ENCODE measurements at regions not wholly inside any gene's neighbourhood (a gene's known extent, or its start where the extent isn't known, plus 50 kb on each side); places are given as distances from the start of the nearest gene placed in this dataset.
"Not testable (repeated sequence)": the region's sequence is repeated elsewhere in the genome, so short reads cannot be mapped to it uniquely, and the experiment has no call there.

DNA sequence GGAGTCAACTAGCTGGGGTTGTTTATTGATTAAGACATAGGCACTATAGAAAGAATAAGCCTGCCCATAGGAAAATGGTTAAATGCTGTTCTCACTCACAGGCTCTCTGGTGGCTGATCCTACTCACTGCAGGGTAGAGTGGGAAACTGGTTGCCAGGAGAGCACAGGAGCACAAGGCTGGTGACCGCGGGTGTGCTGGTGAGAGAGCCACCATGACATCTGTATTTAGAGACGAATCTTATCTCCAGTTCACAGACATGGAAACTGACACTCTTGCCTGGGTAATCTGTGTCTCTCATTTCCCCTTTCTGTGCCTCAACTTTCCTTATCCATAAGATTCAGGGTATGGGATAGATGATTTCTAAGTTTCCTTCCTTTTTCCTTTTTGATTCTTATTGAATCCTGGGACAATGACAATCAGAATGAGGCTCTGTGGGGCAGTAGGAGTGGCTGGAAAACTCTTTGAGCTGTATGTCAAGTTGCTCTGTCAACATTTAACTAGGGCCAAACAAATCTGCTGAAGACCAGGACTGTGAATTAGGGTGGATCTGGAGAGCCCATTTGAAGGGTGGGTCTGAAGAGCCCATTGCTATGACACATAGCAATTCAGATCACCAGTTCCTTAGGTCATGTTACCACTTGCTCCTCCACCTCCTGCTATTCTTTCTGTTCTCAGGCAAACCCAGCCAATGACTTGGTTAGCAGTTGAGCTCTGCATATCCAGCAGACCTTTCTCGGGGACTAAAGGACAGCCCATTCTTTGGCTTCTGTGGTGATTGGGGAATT is 286.1 kb upstream of the TBL1XR1 start:
- peak; percentile 30 for DNase-seq

DNA sequence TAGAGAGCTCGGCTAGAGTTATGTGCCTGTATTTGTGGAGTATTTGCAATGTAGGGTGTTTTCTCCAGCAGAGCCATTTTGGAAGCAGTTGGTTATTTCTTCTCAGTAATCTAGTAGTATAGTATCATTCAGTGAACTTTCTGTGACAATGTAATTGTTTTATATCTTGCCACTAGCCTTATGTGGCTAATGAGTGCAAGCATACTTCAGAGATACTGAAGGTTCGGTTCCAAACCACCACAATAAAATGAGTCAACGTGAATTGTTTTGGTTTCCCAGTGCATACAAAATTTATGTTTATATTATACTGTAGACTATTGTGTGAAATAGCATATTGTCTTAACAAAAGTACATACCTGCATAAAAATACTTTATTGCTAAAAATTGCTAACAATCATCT is 286.9 kb upstream of the TBL1XR1 start:
- DNase-seq, result no peak

DNA sequence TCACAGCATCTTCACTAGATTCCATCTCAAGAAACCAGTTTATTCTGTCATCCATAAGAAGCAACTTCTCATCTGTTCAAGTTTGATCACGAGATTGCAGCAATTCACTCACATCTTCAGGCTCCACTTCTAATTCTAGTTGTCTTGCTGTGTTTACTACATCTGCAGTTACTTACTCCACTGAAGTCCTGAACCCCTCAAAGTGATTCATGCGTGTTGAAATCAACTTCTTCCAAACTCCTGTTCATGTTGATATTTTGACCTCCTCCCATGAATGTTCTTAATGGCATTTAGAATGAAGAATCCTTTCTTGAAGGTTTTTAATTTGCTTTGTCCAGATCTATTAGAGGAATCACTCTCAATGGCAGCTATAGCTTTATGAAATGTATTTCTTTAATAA is 287.6 kb upstream of the TBL1XR1 start:
- DNase-seq, result no peak

DNA sequence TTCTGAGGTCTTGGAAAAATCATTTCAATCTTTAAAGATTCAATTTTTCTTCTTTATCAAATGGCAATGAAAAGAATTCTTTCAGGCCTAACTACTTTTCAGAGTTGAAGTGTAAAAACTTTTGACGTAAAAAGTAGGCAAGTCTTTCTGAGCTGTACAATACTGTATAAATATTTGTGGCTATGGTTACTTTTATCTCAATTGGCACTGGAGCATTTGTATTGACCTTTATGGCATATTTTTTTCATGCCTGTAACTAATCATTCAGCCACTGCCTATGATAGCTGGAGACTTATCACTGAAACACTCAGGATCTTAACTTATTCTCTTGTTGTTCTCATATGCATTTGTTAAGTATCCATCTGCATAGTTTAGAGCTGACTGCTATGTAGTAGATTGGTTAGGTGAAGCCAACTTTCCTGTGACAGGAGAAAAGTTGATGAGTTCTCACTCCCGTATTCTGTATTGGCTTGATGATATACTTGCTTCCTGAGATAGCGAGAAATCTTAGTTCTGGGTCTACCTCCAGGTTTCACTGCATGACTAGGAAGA is 290.4 kb upstream of the TBL1XR1 start:
- no peak for DNase-seq

DNA sequence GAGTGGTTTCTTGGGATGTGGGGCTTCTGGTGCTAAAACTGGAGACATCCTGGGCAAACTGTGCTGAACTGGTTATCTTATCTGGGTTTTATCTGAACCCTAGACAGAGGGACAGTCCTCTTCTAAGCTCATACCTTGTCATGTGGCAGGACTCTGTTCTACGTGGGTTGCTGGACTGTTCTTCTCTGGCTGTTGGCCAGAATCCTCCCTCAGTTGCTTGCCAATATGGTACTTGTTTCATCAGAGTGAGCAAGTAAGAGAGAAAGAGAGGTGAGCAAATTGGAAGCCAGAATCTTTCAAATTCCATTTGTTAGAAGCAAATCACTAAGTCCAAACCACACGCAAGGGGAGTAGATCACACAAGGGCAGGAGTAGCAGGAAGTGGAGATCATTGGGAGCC is 291.5 kb upstream of the TBL1XR1 start:
- DNase-seq, result no peak

DNA sequence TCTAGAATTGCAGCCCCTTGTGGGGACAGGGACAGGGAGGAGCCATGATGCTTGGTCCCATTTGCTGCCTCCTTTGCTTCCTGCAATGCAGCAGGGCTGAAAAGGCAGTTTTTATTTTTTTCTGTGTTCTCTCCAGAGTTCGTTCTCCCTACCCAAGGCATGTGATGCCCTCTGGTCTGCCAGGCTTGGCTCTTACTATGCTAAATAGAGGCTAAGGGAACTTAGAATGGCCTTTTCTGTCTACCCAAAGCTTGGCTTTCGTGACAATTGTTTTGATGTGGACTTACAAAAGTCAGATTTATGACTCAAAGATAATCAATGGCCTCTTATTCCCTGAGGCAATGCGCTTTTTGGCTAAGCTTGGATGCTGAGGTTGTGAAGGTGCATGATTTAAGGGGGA is 293.3 kb upstream of the TBL1XR1 start:
- no peak for DNase-seq

DNA sequence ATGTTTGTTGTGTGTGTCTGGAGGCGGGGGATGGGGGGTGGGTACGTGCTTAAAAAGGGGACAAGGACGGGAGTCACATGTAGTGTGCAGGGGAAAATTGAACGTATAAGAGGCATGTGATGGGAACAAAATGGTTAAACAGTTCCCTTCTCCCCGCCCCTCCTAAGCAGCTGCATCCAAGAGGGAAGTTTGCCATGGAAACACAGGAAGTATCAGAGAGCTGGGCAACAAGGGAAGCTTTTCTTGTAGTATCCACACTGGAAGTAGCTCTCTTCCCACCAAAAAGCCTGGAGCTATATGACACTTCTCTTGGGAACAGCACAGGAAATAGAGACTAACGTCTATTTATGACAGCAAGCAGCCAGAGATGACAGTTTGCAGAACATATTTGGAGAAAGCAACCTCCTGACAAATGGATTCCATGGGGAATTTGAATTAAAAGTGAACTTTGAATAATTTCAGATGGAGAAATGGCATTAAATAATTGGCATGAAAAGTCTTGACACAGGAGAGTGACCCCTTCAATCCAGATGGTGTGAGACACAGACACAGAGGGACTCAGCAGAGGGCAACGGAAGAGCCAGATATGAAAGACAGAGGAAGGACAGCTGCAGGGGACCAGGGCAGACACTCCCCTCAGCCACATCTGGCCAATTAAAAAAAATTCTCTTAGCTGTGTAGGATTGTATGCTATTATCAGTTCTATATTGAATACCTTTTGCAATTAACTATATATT is 294.2 kb upstream of the TBL1XR1 start:
- DNase-seq, result peak; percentile 5

DNA sequence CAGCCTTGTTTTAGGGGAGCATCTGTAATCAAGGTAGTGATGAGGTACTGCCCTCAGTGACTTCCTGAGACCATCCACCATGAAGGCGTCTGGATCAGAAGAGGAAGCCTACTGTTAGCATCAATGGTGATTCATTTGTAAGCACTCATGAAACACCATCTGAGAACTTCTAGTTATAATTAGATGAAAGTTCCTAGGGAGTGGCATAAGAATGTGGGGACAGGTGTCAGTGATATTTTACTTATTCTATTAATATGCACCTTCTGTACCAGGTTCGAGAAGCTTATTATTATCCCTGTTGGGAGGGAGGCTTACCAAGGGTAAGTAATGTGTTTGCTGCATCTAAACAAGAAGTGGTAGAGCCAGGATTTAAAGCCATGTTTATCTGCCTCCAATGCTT is 295.8 kb upstream of the TBL1XR1 start:
- DNase-seq, result no peak

DNA sequence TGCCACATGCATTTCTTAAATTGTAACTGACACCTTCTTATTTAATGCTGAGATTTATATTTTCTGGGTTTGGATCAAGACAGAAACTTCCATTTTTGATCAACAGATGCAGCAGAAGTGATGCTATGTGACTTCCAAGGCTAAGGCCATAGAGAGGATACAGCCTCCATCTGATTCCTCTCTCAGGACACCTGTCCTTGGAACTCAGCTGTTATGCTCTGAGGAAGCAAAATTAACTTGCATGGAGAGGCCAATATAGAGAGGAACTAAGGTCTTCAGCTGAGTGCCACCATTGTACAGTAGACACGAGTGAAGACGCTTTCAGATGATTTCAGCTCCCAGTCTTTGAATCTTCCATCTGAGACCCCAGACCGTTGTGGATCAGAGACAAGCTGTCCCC is 296.9 kb upstream of the TBL1XR1 start:
- DNase-seq, result no peak

DNA sequence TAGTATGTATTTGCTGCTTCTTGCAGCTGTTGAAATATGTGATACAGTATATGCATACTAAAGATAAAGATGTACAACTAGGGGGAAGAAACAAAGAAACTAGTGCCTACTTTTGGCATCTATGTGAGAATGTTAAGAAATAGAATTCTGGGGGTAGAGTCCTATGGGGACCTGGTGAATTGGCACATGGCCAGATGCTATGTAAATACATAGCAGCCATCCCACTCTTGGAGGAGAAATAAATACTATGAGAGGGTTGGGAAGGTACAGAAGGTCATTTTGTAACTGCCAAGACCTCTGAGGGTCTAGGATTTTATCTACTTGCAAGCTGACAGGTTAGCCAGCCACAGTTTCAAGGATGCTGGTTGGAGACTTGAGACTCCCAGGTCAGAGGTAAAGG is 298.3 kb upstream of the TBL1XR1 start:
- no peak for DNase-seq

DNA sequence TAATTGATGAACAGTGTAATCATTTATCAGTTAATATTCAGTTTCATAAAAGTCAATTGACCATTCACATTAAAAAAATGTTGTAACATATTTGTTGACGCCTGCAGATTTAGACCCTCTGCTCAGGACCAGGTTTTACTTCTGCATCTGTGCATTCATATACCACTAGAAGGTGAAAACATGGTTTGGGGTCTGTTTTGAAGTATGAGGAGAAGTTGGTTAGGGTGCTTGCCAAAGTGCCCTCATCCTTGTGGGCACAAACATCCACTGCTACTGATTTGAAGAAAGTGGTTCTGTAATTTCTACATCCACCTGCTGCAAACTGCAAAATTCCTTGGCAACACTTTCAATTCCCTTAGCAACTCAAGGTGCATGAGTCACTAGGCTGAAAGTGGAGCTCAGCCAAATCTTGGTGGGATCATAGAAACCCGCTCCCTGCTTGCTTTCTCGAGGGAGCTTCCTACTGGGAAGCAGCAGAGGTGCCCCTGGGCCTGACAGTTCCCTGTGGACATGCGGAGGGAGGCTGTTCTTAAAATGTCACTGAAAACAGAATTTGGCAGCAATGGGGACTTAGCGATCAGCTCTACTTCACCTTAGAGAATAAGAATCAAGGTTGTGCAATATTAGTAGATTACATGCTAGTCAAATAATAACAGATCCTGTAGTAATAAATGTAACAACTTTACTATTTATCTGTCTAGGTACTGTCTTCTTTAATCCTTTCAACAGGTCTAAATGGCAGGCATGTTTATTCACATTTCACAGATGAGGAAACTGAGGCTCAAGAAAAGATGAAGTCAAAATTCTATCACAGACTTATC is 301.0 kb upstream of the TBL1XR1 start:
- DNase-seq, result no peak

DNA sequence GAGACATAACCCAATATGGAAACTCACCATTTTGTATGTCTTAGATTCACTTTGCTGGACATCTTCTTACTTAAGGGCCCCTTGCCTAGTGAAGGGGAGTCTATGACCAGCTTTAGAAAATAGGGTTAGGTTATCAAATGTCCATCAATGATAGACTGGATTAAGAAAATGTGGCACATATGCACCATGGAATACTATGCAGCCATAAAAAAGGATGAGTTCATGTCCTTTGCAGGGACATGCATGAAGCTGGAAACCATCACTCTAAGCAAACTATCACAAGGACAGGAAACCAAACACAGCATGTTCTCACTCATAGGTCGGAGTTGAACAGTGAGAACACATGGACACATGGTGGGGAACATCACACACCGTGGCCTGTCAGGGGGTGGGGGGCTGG is 301.8 kb upstream of the TBL1XR1 start:
- not testable (repeated sequence) for DNase-seq

DNA sequence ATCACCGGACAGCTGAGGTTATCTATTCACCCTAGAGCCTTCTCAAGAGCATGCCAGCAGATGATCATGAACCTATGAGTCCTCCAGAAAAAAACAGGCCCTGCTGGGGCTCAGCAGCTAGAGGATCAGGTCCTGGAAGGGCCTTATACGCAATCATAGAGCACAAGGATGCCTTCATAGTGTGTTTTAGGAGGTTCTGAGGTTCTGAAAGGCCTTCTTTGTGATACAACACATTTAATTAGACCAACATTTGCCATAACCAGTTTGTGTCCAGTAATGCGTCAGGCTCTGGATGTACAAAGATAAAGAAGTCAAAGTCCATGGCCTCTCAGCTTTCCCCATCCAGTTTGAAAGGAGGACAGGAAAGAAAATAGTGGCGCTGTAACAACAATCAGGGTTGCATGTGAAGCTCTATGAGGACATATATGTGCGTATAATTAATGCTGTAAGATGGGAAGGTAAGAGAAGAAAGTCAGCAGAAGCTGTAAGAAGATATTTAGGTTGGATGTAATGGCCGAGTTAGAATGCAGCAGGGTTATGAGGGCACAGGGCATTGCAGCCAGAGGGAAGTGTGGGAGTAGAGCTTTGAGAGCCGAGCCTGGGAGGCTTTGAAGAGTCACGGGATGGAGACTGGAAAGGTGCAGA is 302.6 kb upstream of the TBL1XR1 start:
- DNase-seq, result no peak

DNA sequence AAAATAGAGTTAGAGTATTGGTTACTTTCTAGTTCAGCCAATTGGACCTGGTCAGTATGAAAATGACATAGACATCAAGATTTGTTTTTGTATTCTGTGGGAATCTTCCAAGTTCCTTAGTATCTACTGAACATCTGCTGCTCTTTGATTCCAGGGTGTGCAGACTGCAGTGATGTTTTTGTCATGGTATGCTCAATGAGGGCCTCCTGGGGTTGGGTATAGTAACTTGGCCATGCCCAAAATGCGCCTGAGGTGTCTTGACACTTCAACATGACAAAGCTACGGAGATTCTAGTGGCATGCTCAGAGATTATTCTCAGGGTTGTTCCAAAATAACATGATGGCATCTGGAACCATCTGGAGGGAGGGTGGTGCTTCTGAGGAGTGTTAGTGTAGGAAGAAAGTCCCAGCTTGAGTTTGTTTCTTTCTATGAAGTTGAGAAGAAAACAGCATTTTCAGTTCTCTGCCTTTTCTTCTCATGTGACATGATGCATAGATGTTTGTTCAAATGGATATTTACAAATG is 313.5 kb upstream of the TBL1XR1 start:
- DNase-seq, result no peak

DNA sequence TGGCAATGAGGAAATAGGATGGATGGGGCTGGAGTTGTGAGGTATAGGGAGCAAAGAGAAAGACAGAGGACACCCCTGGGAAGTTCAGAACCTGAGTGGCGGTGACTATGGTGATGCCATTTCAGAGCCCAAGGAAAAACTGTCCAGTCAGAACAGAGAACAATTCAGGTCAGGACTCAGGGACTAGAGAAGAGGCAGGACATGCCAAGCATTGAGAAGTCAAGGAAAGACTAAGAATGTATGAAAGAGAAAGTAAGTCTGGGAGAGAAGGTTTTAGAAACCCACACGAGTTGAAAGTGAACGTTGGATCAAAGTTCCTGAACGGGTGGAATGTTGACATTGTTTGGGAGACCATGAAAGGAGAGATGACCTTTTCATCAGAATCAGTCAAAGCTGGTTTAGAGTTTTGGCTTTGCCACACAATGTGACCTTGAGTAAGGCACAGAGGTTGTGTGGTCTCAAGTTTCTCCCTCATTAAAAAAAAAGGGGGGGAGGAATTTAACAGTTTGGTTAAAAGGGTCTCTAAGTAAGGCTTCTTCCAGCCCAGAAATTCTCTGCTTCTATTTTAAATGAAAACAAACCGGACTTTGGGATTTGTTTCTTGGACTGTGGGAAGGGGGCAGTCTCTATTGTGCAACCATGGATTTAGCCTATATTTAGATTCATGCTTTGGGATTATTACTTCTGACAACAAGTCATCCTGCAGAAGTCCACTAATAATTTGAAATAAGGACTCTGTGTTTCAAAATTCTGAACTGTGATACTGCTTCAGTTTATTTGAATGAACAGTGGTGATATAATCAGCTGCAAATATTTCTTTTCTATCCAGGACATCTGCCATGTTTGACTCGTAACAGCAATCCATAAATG is 315.9 kb upstream of the TBL1XR1 start:
- DNase-seq, result no peak

DNA sequence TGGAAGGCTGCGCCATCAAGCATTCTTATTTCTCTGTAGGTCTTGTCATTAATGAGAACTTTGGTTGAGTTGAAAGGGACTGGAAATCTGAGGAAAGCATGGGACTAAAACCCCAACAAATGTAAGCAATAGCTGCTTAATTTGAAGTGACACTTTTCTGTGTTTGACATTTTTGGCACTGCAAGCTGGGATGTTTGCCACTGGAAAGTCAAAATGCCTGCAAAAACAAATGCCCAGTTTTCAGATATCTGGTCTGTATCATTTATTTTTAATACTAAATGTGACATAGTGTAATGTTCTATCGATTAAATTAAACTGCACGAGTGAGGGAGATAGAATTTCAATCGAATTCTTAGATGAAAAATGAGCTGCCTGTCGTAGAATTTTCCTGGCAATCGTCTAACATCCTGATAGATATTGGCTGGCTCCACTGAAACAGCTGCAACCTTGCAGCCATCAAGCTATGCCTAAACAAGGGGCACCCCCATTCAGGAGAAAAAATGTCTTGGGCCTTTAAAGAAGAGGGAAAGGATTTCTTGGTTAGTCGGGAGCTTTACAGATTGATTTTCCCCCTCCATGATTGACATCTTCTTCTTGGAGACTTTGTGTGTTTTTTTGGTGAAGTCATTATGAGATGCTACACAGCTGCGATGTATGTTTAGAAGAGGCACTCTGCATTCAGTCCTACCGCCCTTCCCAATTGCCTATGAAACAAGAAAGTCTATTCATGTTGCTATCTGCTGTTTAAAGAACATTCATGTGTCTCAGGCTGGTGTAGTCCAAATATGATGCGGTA is 316.7 kb upstream of the TBL1XR1 start:
- no peak for DNase-seq

DNA sequence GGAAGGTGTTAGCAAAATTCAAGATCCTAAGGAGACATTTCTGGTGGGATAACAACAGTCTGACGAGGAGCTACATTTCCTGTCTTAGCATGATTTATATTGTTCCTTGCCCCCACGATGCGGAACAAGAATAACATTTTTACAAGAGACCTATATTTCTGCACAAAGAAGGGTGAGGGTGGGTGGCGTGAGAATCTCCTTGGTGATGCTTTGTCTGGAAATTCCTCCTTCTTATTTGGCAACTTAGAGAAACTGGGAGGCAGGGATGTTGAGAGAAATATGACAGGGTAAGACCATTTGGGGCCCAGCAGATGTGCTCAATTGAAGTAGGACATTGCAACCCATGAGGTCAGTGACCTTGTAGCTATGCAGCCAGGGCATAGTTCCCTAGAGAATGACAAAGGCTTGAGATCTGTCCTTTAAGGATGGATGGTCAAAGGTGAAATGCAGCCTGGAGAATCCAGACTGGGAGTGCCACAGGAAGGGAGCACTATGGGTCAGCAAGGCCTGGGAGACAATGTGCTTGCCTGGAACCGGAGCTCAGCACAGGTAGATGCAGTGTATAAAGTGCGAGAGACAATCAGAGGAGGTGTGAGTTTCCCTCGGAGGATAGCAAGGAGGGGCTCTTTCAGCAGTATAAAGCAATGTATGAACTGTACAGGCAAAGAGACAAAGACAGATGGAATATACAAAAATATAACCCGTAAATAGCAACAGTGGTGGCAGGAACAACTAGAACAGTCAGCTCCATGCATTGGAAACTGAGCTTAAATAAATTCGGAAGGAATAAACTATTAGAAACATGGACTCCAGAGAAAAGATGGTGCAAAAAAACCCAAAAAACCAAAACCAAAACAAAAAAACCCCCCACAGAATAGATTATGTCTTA is 317.6 kb upstream of the TBL1XR1 start:
- no peak for DNase-seq

DNA sequence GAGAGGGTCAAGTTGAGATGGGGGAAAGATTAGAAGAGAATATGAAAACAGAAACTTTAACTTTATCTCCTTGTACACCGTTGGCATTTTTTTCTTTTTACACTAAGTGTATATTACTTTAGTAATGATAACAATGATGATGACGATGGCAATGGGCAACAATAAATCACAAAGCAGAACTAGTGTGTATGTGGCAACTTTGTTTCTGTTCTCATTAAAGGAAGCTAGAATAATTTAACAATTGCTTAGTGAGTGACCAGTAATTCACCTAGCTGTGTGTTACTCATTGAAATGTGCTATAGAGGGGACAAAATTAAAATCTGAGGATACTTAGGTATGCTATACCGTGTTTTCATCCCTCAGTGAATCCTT is 318.5 kb upstream of the TBL1XR1 start:
- DNase-seq, result no peak

DNA sequence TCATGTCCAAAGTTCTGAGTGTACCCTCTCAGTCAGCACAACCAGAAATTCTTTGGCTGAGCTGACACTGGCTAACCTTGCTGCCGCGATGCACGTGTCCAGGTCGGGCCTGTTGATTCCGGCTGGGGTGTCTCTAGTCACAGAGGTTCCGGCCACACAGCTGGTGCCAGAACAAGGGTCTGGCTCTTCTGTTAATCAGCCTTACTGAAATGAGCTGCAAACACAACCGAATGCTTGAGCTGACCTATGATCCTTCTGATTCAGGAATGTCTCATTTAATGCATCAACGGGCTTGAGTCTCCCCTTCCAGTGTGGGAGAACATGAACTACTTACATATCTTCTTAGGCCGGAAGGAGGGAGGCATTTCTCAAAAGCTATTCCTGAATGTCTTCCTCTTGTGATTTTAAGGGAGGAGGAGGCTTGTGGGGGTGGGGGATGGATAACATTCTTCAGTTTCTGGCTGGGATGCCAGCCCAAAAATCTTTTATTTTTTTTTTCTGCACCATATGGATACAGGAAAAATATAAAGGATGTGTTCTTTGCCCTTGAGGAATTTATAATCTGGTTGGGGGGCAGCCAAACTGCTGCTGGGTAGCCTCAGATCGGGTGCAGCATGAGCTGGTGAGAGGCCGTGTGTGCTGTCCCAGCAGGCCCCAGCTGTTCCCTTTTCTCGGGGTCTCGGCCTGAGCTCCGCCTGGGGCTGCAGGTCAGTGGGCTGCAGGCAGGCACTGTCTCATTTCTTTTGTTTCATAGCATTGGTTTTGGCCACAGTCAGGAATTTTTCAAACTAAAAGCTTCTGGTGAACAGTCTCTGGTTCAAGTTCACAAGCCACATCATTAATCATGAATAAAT is 319.1 kb upstream of the TBL1XR1 start:
- DNase-seq, result no peak

Measured in NCI-H2029 (cell line).